ENCODE measurements at regions not wholly inside any gene's neighbourhood (a gene's known extent, or its start where the extent isn't known, plus 50 kb on each side); places are given as distances from the start of the nearest gene placed in this dataset.

GRCh38 chr1:196063952-196064351, 544.3 kb downstream of the KCNT2 start:
- TF ChIP-seq CTCF (IDR thresholded peaks at IDR 0.05; ENCODE audit: borderline replicate concordance, extremely low read depth, low read length, poor library complexity, severe bottlenecking) (no peak), EZH2 (IDR thresholded peaks at IDR 0.05; ENCODE audit: borderline replicate concordance, low read depth, low read length, severe bottlenecking) (no peak)
